Upper lobe of right lung (tissue), 1 donor: ENCODE measurements at regions not wholly inside any gene's neighbourhood (a gene's known extent, or its start where the extent isn't known, plus 50 kb on each side); places are given as distances from the start of the nearest gene placed in this dataset.

Experiments
- ATAC-seq: fragments of 200-7000 bp; cut with Tn5 transposase; one replicate; pipeline ENCODE4 v1.9.1; 2020; ENCODE audit warnings: mild to moderate bottlenecking, moderate library complexity
- DNase-seq: peaks from one replicate; pipeline ENCODE4 v3.0.0-alpha.2; 2020
- H3K27ac ChIP-seq: fragments of 200-600 bp; one replicate; pipeline ENCODE4 v1.8.0; 2022
- H3K27me3 ChIP-seq: fragments of 200-600 bp; one replicate; pipeline ENCODE4 v1.8.0; 2022; ENCODE audit warnings: mild to moderate bottlenecking
- H3K36me3 ChIP-seq: fragments of 200-600 bp; one replicate; pipeline ENCODE4 v1.8.0; 2022
- H3K4me1 ChIP-seq: fragments of 200-600 bp; one replicate; pipeline ENCODE4 v1.8.0; 2022
- H3K4me3 ChIP-seq: fragments of 200-600 bp; one replicate; pipeline ENCODE4 v1.8.0; 2022; ENCODE audit warnings: mild to moderate bottlenecking
- H3K9me3 ChIP-seq: fragments of 200-600 bp; one replicate; pipeline ENCODE4 v1.8.0; 2022
- intact Hi-C: fragments of 100-400 bp; cut with DNase I; formaldehyde crosslinking; loops from one replicate; pipeline ENCODE4 v1.11.0; 2022
- TF ChIP-seq, protein P1 (sequence below): fragments of 200-600 bp; IDR thresholded peaks from one replicate; pipeline ENCODE4 v1.8.0; 2022; ENCODE audit warnings: antibody characterized with exemption
- donor health status: DM: no; HTN: yes; CAD: no; lungs with severe emphysema.

DNA sequence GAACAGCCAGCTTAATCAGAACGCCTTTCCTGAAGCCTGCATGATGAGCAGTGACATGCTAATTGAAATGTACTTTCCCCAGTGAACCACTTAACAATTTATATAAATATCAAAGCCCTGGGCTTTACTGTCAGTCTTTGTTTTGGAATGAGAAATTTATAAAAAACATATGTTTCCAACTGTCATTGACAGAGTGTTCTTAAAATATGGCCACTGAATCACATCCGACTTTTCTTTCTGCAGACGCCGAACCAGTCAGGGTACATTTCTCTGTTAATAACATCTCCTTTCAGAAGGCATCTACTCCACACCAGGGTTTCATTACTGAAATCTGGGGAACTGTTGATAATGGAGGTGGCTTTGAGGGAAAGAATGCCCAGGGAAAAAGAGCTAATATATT is 343.7 kb downstream of the INSIG2 start:
- no peak for ATAC-seq
- Histone ChIP-seq H3K4me1 (no peaks in the 10 kb centered on the region), H3K9me3 (no peaks in the 10 kb centered on the region), H3K27ac (no peak overlapping the region), H3K36me3 (no peaks in the 10 kb centered on the region), H3K27me3 (no peaks in the 10 kb centered on the region), H3K4me3 (no peak overlapping the region)
- DNase-seq, result no peak
- TF ChIP-seq, protein P1, sequence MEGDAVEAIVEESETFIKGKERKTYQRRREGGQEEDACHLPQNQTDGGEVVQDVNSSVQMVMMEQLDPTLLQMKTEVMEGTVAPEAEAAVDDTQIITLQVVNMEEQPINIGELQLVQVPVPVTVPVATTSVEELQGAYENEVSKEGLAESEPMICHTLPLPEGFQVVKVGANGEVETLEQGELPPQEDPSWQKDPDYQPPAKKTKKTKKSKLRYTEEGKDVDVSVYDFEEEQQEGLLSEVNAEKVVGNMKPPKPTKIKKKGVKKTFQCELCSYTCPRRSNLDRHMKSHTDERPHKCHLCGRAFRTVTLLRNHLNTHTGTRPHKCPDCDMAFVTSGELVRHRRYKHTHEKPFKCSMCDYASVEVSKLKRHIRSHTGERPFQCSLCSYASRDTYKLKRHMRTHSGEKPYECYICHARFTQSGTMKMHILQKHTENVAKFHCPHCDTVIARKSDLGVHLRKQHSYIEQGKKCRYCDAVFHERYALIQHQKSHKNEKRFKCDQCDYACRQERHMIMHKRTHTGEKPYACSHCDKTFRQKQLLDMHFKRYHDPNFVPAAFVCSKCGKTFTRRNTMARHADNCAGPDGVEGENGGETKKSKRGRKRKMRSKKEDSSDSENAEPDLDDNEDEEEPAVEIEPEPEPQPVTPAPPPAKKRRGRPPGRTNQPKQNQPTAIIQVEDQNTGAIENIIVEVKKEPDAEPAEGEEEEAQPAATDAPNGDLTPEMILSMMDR, result no peak
- intact Hi-C loops, result no loop called here

DNA sequence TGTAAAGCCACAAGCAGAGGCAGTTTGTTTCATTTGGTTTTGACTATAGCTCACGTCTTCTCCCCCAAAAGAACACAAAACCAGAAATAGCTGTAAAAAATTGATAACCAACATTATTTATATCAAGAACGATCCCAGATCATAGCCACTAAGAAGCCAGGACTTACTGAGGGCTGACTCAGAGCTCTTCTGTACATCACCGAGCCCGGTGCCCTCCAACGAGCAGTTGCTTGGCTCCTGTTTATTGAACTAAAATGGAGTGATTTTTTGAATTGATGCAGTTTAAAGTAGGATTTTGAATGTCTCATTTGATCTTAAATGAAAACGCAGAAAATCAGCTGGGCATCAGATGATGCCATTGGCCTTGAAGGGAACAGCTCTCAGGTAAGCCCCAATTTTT is 343.3 kb downstream of the INSIG2 start:
- ATAC-seq, result no peak
- TF ChIP-seq, protein P1, result no peak
- no peaks in the 10 kb centered on the region for H3K27me3 ChIP-seq
- no peak for DNase-seq
- no peak overlapping the region for H3K4me3 ChIP-seq
- H3K4me1 ChIP-seq, result no peaks in the 10 kb centered on the region
- no peaks in the 10 kb centered on the region for H3K9me3 ChIP-seq
- H3K27ac ChIP-seq, result no peak overlapping the region
- intact Hi-C loops, result no loop called here
- no peaks in the 10 kb centered on the region for H3K36me3 ChIP-seq

DNA sequence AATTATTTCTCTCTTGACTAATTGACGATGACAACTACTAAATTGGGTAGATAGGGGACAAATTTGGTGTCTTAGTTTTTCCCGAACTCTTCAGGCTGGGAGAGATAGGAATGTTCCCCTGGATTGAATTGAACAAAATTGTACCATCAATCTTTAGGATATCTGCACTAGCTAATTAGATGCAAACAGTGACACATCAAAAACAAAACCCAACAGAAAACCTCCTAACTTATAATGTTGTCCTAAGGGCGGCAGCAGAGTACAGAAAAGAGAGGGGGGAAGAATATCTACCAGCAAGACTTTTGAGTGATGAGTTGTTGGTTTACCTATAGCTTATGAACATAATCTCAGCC is 342.9 kb downstream of the INSIG2 start:
- Histone ChIP-seq H3K27ac (no peak overlapping the region), H3K27me3 (no peaks in the 10 kb centered on the region), H3K4me1 (no peaks in the 10 kb centered on the region), H3K9me3 (no peaks in the 10 kb centered on the region), H3K4me3 (no peak overlapping the region), H3K36me3 (no peaks in the 10 kb centered on the region)
- intact Hi-C loops, result no loop called here
- DNase-seq (no peak), ATAC-seq (no peak)
- TF ChIP-seq, protein P1, result no peak

DNA sequence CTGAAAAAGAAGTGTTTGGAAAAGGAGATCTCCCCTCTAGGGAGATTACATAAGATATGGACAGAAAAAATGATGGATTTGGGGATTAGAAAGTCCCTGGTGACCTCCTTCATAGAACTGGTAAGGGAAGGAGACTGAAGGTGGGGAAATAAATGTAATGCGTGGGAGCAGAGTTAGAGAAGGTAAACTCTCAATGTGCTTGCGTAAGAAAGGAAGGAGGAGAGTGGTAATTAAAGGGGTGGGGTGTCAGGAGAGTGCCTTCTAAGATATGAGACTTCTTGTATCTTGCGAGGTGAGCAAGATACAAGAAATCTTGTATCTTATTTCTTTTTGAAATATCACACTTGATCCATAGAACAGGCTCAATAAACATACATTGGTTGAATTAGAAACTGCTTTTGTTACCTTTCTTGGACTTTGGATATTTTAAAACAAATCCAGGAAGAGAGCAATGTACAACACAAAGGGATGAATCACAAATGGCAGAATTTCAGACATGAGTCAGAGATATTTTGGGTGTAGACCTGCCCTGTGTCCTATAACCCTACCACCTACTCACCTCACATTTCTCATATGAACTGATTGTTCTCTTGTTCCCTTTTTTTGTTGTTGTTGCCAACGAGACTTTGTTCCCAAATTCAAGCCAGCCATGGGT is 342.4 kb downstream of the INSIG2 start:
- DNase-seq, result no peak
- Histone ChIP-seq H3K27me3 (no peaks in the 10 kb centered on the region), H3K9me3 (no peaks in the 10 kb centered on the region), H3K4me3 (no peak overlapping the region), H3K36me3 (no peaks in the 10 kb centered on the region), H3K27ac (no peak overlapping the region), H3K4me1 (no peaks in the 10 kb centered on the region)
- TF ChIP-seq, protein P1, result no peak
- intact Hi-C loops, result no loop called here
- ATAC-seq, result peak; percentile 41

DNA sequence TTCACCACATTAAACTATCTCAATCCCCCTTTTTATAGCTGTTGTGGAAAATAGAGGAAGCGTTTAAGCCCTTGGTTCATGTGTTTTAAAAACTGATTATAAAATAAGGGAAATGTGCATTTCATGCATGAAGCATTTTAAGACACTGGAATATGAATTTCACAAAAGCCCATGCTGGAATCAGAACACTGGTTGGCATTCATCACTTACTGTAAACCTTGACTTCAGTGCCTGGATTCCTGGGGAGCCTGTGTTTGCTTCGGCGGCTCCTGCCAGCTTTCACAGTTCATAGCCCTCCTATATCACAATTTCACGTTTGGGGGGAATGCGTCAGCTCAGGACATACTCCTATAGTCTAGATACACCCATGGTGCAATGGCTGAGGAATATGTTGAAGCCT is 336.9 kb downstream of the INSIG2 start:
- Histone ChIP-seq H3K4me1 (no peaks in the 10 kb centered on the region), H3K27me3 (no peaks in the 10 kb centered on the region), H3K36me3 (no peaks in the 10 kb centered on the region), H3K9me3 (no peaks in the 10 kb centered on the region), H3K27ac (no peak overlapping the region), H3K4me3 (no peak overlapping the region)
- no peak for ATAC-seq
- intact Hi-C loops, result no loop called here
- no peak for DNase-seq
- TF ChIP-seq, protein P1, result no peak

DNA sequence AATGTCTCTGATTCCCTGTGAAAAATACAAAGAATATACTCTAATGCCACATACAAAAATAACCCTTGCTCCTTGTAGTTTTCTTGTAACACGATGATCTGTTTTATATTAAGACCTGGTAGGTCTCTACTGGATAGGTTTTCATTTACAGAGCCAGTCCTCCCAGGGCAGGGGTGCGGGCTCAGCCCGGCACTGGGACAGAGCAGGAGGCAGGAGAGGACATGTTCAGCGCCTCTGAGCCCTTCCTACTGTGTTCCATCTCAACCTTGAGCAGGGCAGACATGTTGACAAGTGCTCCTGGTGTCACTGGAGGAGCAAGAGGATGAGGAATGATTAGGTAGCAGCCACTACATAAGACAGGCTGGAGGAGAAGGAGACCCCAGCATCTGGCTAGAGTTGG is 335.5 kb downstream of the INSIG2 start:
- no peak for ATAC-seq
- Histone ChIP-seq H3K27ac (no peak overlapping the region), H3K9me3 (no peaks in the 10 kb centered on the region)

More for the DNA sequence above, 335.5 kb downstream of the INSIG2 start:
- TF ChIP-seq, protein P1, result no peak
- Histone ChIP-seq H3K27me3 (no peaks in the 10 kb centered on the region), H3K36me3 (no peaks in the 10 kb centered on the region), H3K4me3 (no peak overlapping the region), H3K4me1 (no peaks in the 10 kb centered on the region)
- no peak for DNase-seq
- intact Hi-C loops, result no loop called here
